Panc1 (cell line): ENCODE measurements at regions not wholly inside any gene's neighbourhood (a gene's known extent, or its start where the extent isn't known, plus 50 kb on each side); places are given as distances from the start of the nearest gene placed in this dataset.

Experiments used
- ATAC-seq: fragments of 200-7000 bp; cut with Tn5 transposase; 2 replicates; pipeline ENCODE4 v1.9.1; 2020; ENCODE audit warnings: mild to moderate bottlenecking, moderate library complexity
- BruUV-seq: library from RNA; stranded (reverse); fragments of 400-500 nt; replicated peaks from 2 replicates; lab custom pipeline; 2021; lab: Mats Ljungman, UMichigan
- CTCF ChIA-PET: fragments of 300-600 bp; sonication (Branson Sonifier 250); formaldehyde crosslinking; loops from one replicate; lab custom pipeline; 2022; ENCODE audit warnings: antibody characterized with exemption; lab: Charles Lee
- POLR2A ChIA-PET: fragments of 300-600 bp; sonication (Branson Sonifier 250); formaldehyde crosslinking; loops from one replicate; lab custom pipeline; 2022; ENCODE audit warnings: antibody characterized with exemption; lab: Charles Lee
- DNase-seq: peaks from one replicate; pipeline ENCODE4 v3.0.0-alpha.2; 2010; ENCODE audit warnings: low read depth, low spot score
- H3K27ac ChIP-seq: 2 replicates; pipeline ENCODE4 v1.5.1; 2011; ENCODE audit warnings: mild to moderate bottlenecking, low read length, inconsistent platforms
- H3K27me3 ChIP-seq: fragments of 200-500 bp; sonication (Bioruptor generic); 2 replicates; pipeline ENCODE4 v1.6.0; 2014; ENCODE audit warnings: low read length, inconsistent platforms; ENCODE audit not compliant: control insufficient read depth, insufficient read depth
- H3K36me3 ChIP-seq: fragments of 200-500 bp; sonication (Bioruptor generic); 2 replicates; pipeline ENCODE4 v1.5.1; 2014; ENCODE audit warnings: inconsistent platforms, mild to moderate bottlenecking, low read length, moderate library complexity; ENCODE audit not compliant: control insufficient read depth, insufficient read depth
- H3K4me1 ChIP-seq: 2 replicates; pipeline ENCODE4 v1.5.1; 2011; ENCODE audit warnings: inconsistent platforms, mild to moderate bottlenecking, low read length, moderate library complexity; ENCODE audit not compliant: control insufficient read depth, insufficient read depth
- H3K4me3 ChIP-seq, 2 experiments: 2 replicates each; pipeline ENCODE4 v1.5.1; 2011 to 2012; ENCODE audit warnings: low read depth in 2 of 2, low read length in 2 of 2, mild to moderate bottlenecking in 2 of 2, inconsistent platforms in 1 of 2, moderate library complexity in 1 of 2
- H3K9me3 ChIP-seq: fragments of 200-500 bp; sonication (Bioruptor generic); 2 replicates; pipeline ENCODE4 v1.5.1; 2014; ENCODE audit warnings: low read depth, mild to moderate bottlenecking, inconsistent platforms, low read length, moderate library complexity; ENCODE audit not compliant: control insufficient read depth, insufficient read depth
- POLR2AphosphoS5 ChIP-seq: IDR thresholded peaks from 2 replicates; pipeline ENCODE4 v1.6.1; 2012; ENCODE audit warnings: mild to moderate bottlenecking, low read depth, low read length, moderate library complexity
- REST ChIP-seq, 2 experiments: IDR thresholded peaks; 2 replicates each; pipeline ENCODE4 v1.6.1; 2011 to 2012; ENCODE audit warnings: low read depth in 2 of 2, control low read depth in 1 of 2, low read length in 1 of 2, mild to moderate bottlenecking in 1 of 2, moderate library complexity in 1 of 2; ENCODE audit not compliant: insufficient read depth in 1 of 2
- SIN3A ChIP-seq: IDR thresholded peaks from 2 replicates; pipeline ENCODE4 v1.6.1; 2012; ENCODE audit warnings: low read depth, mild to moderate bottlenecking, low read length, moderate library complexity, borderline replicate concordance; ENCODE audit not compliant: insufficient read depth
- TCF7L2 ChIP-seq: IDR thresholded peaks from 2 replicates; pipeline ENCODE4 v1.6.1; 2011; ENCODE audit warnings: mild to moderate bottlenecking, low read depth, low read length, inconsistent platforms
- in situ Hi-C: cut with HindIII; loops from 2 replicates; pipeline ENCODE4 v1.10.0; 2016; ENCODE audit warnings: low sequenced_read_pairs, low pct_unique_long_range_greater_than_20kb
- intact Hi-C: fragments of 100-400 bp; cut with micrococcal nuclease; formaldehyde crosslinking; loops from one replicate; pipeline ENCODE4 v1.10.0; 2022; ENCODE audit not compliant: unreplicated experiment
- TF ChIP-seq, protein P1 (sequence below): fragments of 450-650 bp; IDR thresholded peaks from 2 replicates; pipeline ENCODE4 v1.5.1; 2017; ENCODE audit warnings: mild to moderate bottlenecking

DNA sequence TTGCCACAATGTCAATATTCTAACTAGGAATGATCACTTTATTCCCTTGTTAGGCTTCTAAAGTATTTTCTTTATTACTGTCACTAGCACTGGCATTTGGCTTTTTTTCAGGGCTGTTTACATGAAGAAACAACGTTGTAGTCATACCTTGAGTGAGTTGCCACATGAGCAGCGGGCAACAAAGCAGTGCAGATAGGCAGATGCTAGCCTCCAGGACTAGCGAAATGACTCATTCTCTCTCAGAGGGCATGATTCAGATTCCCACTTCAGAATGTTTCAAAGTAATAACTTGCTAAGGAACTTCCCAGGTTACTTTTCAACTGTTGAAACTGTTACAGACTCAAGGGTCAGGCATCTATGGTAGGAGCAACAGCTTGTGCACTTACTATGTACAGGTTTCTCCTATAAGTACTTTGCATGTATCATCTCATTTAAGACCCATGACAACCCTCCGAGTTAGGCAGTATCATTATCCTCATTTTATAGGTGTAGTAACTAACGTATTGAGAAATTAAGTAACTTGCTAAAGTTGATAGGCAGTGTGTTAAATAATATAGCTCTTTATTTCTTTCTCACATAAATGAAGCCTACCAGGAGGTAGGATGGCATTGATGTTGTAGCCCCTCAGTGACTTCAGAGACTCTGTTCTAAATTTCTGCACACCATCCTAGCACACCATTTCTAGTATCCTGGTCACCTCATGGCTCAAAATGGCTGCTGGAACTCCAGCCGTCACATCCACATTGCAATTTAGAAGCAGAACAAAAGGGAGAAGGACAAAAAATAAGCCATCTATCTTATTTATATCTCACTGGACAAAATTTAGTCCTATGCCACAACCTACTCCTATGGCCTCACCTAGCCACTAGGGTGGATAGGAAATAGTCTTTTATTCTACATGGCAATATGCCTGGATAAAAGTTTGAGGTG is 83.3 kb downstream of the ICOS start (continued):
- TF ChIP-seq POLR2AphosphoS5 = no peak

GRCh38 chr2:204021290-204022081 is 84.9 kb downstream of the ICOS start:
- no peak overlapping the region for H3K4me3 ChIP-seq
- in situ Hi-C loops (no loop called here), intact Hi-C loops (no loop called here)
- no peak overlapping the region for H3K27ac ChIP-seq
- peaks cover 2% of the 10 kb centered on the region; the same call in 1 of the 2 replicates for H3K27me3 ChIP-seq
- no TSS peak for BruUV-seq
- H3K4me1 ChIP-seq = no peaks in the 10 kb centered on the region
- ChIA-PET CTCF (no interaction called here), POLR2A (no interaction called here)
- ATAC-seq (no peak), DNase-seq (no peak)
- no peaks in the 10 kb centered on the region for H3K36me3 ChIP-seq
- H3K9me3 ChIP-seq = no peaks in the 10 kb centered on the region
- TF ChIP-seq POLR2AphosphoS5 (no peak), REST (IDR thresholded peaks at IDR 0.05; ENCODE audit: insufficient read depth in 1 of 2, low read depth in 2 of 2, low read length in 1 of 2) (no peak), TCF7L2 (no peak), SIN3A (no peak)
- TF ChIP-seq, protein P1, sequence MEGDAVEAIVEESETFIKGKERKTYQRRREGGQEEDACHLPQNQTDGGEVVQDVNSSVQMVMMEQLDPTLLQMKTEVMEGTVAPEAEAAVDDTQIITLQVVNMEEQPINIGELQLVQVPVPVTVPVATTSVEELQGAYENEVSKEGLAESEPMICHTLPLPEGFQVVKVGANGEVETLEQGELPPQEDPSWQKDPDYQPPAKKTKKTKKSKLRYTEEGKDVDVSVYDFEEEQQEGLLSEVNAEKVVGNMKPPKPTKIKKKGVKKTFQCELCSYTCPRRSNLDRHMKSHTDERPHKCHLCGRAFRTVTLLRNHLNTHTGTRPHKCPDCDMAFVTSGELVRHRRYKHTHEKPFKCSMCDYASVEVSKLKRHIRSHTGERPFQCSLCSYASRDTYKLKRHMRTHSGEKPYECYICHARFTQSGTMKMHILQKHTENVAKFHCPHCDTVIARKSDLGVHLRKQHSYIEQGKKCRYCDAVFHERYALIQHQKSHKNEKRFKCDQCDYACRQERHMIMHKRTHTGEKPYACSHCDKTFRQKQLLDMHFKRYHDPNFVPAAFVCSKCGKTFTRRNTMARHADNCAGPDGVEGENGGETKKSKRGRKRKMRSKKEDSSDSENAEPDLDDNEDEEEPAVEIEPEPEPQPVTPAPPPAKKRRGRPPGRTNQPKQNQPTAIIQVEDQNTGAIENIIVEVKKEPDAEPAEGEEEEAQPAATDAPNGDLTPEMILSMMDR = no peak

- POLR2A ChIA-PET = no interaction called here
- TF ChIP-seq POLR2AphosphoS5 (no peak), TCF7L2 (no peak), SIN3A (no peak)
- TF ChIP-seq, protein P1 = no peak
- Histone ChIP-seq H3K36me3 (no peaks in the 10 kb centered on the region), H3K27ac (no peak overlapping the region), H3K27me3 (peaks cover 2% of the 10 kb centered on the region; the same call in 1 of the 2 replicates), H3K4me3 (no peak overlapping the region), H3K4me1 (no peaks in the 10 kb centered on the region), H3K9me3 (no peaks in the 10 kb centered on the region)
- intact Hi-C loops = no loop called here
- no peak for ATAC-seq
- CTCF ChIA-PET = no interaction called here
- no TSS peak for BruUV-seq
- no peak for DNase-seq
- in situ Hi-C loops = no loop called here
These were observed 86.0 kb downstream of the ICOS start for GRCh38 chr2:204022550-204022949.
